ENCODE measurements at regions not wholly inside any gene's neighbourhood (a gene's known extent, or its start where the extent isn't known, plus 50 kb on each side); places are given as distances from the start of the nearest gene placed in this dataset.
"Not testable (repeated sequence)": the region's sequence is repeated elsewhere in the genome, so short reads cannot be mapped to it uniquely, and the experiment has no call there.

DNA sequence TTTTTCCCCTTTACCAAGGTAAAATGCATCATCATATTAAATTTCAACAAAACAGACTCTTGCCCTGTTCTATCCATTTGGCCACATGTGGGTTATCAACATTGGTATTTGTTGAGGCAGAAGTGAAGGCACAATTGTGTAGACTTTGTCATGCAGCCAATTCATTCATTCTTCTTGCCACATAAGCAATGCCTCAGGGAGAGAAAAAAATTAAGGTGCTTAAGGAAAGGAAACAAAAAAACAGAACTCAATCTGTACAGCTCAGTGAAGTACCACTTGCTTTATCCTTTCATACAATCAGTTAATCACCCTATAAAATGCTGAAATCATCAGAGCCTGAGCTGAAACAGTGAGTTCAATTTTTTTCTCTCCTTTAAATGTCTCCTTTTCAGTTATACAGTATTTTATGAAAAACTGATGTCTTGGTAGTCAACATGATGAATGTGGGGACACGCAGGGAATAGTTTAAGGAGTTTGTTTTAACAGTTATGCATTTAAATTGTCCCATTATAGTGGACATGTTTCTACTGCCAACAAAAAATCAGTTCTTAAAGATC, 588.9 kb downstream of the MFSD1 start:
- H3K79me2 ChIP-seq = no peaks in the 10 kb centered on the region
- H3K27me3 ChIP-seq (ENCODE audit: control insufficient read depth, insufficient read depth, low read length) = no peaks in the 10 kb centered on the region
- no peak overlapping the region for H3K27ac ChIP-seq
- no peaks in the 10 kb centered on the region for H3K9me3 ChIP-seq (ENCODE audit: control insufficient read depth, low read length)
- no peaks in the 10 kb centered on the region for H3K36me3 ChIP-seq (ENCODE audit: control insufficient read depth, insufficient read depth, low read length)
- H3K4me3 ChIP-seq (ENCODE audit: low read depth, low read length) = no peak overlapping the region
- H3K4me1 ChIP-seq = no peaks in the 10 kb centered on the region
- no peak overlapping the region for H2AFZ ChIP-seq
- TF ChIP-seq, protein P1, sequence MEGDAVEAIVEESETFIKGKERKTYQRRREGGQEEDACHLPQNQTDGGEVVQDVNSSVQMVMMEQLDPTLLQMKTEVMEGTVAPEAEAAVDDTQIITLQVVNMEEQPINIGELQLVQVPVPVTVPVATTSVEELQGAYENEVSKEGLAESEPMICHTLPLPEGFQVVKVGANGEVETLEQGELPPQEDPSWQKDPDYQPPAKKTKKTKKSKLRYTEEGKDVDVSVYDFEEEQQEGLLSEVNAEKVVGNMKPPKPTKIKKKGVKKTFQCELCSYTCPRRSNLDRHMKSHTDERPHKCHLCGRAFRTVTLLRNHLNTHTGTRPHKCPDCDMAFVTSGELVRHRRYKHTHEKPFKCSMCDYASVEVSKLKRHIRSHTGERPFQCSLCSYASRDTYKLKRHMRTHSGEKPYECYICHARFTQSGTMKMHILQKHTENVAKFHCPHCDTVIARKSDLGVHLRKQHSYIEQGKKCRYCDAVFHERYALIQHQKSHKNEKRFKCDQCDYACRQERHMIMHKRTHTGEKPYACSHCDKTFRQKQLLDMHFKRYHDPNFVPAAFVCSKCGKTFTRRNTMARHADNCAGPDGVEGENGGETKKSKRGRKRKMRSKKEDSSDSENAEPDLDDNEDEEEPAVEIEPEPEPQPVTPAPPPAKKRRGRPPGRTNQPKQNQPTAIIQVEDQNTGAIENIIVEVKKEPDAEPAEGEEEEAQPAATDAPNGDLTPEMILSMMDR (IDR thresholded peaks at IDR 0.05) = no peak
- H3K9ac ChIP-seq = no peak overlapping the region
- no peak overlapping the region for H3K4me2 ChIP-seq (ENCODE audit: low read length)

DNA sequence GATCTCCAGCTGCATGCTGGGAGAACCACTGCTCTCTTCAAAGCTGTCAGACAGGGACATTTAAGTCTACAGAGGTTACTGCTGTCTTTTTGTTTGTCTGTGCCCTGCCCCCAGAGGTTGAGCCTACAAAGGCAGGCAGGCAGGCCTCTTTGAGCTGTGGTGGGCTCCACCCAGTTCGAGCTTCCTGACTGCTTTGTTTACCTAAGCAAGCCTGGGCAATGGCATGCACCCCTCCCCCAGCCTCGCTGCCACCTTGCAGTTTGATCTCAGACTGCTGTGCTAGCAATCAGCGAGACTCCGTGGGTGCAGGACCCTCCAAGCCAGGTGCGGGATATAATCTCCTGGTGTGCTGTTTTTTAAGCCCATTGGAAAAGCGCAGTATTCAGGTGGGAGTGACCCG, 591.0 kb upstream of the IL12A start:
- not testable (repeated sequence) for H3K36me3 ChIP-seq (ENCODE audit: control insufficient read depth, insufficient read depth, low read length); H2AFZ ChIP-seq; H3K4me2 ChIP-seq (ENCODE audit: low read length); H3K9ac ChIP-seq; H3K27ac ChIP-seq; H3K27me3 ChIP-seq (ENCODE audit: control insufficient read depth, insufficient read depth, low read length); H3K4me3 ChIP-seq (ENCODE audit: low read depth, low read length); H3K9me3 ChIP-seq (ENCODE audit: control insufficient read depth, low read length); H3K79me2 ChIP-seq; H3K4me1 ChIP-seq

DNA sequence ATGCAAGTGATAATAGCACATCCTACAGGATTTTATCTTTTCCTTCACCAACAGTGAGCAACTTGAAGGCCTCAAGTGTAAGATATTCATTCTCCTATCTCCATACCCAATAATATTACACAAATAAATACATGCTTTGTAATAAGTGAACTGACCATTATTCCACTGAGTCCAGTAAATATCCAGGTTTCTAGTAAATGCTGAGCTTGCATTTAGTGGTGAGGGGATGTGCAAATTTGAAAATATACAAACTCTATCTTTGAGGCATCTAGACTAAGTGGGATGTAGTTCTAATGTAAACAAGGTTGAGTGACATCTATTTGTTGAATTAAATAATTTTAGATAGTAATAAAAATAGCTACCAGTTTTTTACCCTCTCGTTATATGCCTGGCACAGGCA, 587.6 kb upstream of the IL12A start:
- no peak overlapping the region for H3K9ac ChIP-seq
- no peak overlapping the region for H2AFZ ChIP-seq
- H3K9me3 ChIP-seq (ENCODE audit: control insufficient read depth, low read length) = no peaks in the 10 kb centered on the region
- no peaks in the 10 kb centered on the region for H3K36me3 ChIP-seq (ENCODE audit: control insufficient read depth, insufficient read depth, low read length)
- TF ChIP-seq, protein P1 (IDR thresholded peaks at IDR 0.05) = no peak
- H3K27me3 ChIP-seq (ENCODE audit: control insufficient read depth, insufficient read depth, low read length) = no peaks in the 10 kb centered on the region
- H3K79me2 ChIP-seq = no peaks in the 10 kb centered on the region
- no peaks in the 10 kb centered on the region for H3K4me1 ChIP-seq
- no peak overlapping the region for H3K27ac ChIP-seq
- H3K4me2 ChIP-seq (ENCODE audit: low read length) = no peak overlapping the region
- H3K4me3 ChIP-seq (ENCODE audit: low read depth, low read length) = no peak overlapping the region

DNA sequence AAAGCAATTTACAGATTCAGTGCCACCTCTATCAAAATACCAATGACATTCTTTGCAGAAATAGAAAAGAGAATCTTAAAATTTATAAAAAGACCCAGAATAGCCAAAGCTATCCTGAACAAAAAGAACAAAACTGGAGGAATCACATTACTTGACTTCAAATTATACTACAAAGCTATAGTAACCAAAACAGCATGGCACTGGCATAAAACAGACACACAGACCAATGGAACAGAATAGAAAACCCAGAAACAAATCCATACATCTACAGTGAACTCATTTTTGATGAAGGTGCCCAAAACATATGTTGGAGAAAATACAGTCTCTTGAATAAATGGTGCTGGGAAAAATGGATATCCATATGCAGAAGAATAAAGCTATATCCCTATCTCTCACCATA, 578.9 kb upstream of the IL12A start:
- H3K9me3 ChIP-seq (ENCODE audit: control insufficient read depth, low read length); H3K79me2 ChIP-seq; H3K4me3 ChIP-seq (ENCODE audit: low read depth, low read length); H3K9ac ChIP-seq; H3K27ac ChIP-seq; H3K4me2 ChIP-seq (ENCODE audit: low read length); H3K4me1 ChIP-seq; H3K27me3 ChIP-seq (ENCODE audit: control insufficient read depth, insufficient read depth, low read length); H2AFZ ChIP-seq; H3K36me3 ChIP-seq (ENCODE audit: control insufficient read depth, insufficient read depth, low read length): not testable (repeated sequence)

DNA sequence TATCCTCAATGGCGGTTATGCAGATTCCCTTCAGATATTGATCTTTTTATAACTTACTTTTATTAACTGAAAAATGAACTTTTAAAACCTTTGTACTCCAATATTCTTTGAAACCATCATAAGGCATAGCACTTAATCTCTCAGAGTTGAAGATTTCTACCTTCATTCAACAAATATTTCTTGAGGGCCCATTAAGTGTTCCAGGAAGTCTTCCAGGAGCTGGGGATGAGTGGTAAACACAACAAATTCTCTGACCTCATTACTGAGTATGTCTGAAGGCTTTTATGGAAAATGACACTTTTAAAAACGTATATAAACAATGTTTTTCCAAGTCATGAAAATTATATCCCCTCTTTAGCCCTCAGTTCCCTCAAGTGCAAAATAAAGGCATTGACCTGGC, 575.3 kb upstream of the IL12A start:
- Histone ChIP-seq H3K79me2 (no peaks in the 10 kb centered on the region), H3K4me1 (no peaks in the 10 kb centered on the region), H3K27me3 (ENCODE audit: control insufficient read depth, insufficient read depth, low read length) (no peaks in the 10 kb centered on the region), H2AFZ (no peak overlapping the region), H3K9ac (no peak overlapping the region), H3K27ac (no peak overlapping the region), H3K36me3 (ENCODE audit: control insufficient read depth, insufficient read depth, low read length) (no peaks in the 10 kb centered on the region), H3K4me3 (ENCODE audit: low read depth, low read length) (no peak overlapping the region), H3K4me2 (ENCODE audit: low read length) (no peak overlapping the region), H3K9me3 (ENCODE audit: control insufficient read depth, low read length) (no peaks in the 10 kb centered on the region)
- TF ChIP-seq, protein P1 (IDR thresholded peaks at IDR 0.05) = no peak

DNA sequence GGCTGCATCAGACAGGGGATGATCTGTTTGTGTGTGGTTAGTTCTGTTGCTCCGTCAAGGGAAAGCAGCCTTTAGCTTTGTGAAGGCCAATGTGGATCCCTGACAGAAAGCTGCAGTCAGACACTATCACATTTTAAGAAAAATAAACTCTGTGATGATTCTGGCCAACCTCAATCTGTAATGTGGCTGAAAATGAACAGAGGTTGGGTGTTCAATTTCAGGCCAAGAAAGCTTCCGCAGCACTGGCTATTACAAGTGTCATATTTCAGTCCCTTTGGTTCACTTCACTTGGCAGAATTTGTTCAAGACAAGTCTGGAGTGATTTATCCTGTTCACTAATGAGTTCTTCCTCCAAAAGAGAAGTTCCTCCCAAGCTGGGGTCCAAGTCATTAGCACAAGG, 571.8 kb upstream of the IL12A start:
- TF ChIP-seq, protein P1 (IDR thresholded peaks at IDR 0.05) = no peak
- no peaks in the 10 kb centered on the region for H3K4me1 ChIP-seq
- no peak overlapping the region for H3K4me3 ChIP-seq (ENCODE audit: low read depth, low read length)
- no peaks in the 10 kb centered on the region for H3K36me3 ChIP-seq (ENCODE audit: control insufficient read depth, insufficient read depth, low read length)
- no peak overlapping the region for H3K9ac ChIP-seq
- H3K27me3 ChIP-seq (ENCODE audit: control insufficient read depth, insufficient read depth, low read length) = no peaks in the 10 kb centered on the region
- H3K27ac ChIP-seq = no peak overlapping the region
- no peak overlapping the region for H2AFZ ChIP-seq
- H3K4me2 ChIP-seq (ENCODE audit: low read length) = no peak overlapping the region
- no peaks in the 10 kb centered on the region for H3K79me2 ChIP-seq
- H3K9me3 ChIP-seq (ENCODE audit: control insufficient read depth, low read length) = no peaks in the 10 kb centered on the region

Measured in parathyroid adenoma (tissue), 2 donors.